ENCODE measurements at regions not wholly inside any gene's neighbourhood (a gene's known extent, or its start where the extent isn't known, plus 50 kb on each side); places are given as distances from the start of the nearest gene placed in this dataset.

- TF ChIP-seq CTCF (conservative IDR thresholded peaks at IDR 0.05; ENCODE audit: low read depth, low read length) (no peak), RFX5 (IDR thresholded peaks at IDR 0.05; ENCODE audit: low read depth, low read length) (no peak), POLR2A (IDR thresholded peaks at IDR 0.05; ENCODE audit: low read depth, low read length) (no peak), MAFK (IDR thresholded peaks at IDR 0.05; ENCODE audit: low read depth, low read length) (peak; percentile 65), RAD21 (IDR thresholded peaks at IDR 0.05; ENCODE audit: low read length) (no peak), MXI1 (IDR thresholded peaks at IDR 0.05; ENCODE audit: borderline replicate concordance, low read depth, low read length) (no peak)
Measured at GRCh38 chr20:41895241-41896032, 277.3 kb upstream of the CHD6 start.
